HG03060 (cell line): ENCODE measurements at regions not wholly inside any gene's neighbourhood (a gene's known extent, or its start where the extent isn't known, plus 50 kb on each side); places are given as distances from the start of the nearest gene placed in this dataset.

Experiments
- ATAC-seq: cut with Tn5 transposase; IDR thresholded peaks from one replicate; pipeline ENCODE4 v1.9.1; 2021; ENCODE audit warnings: low read depth, moderate number of reproducible peaks; ENCODE audit not compliant: unreplicated experiment

- ATAC-seq: no peak
Observed at GRCh38 chr2:3138621-3139020, 239.0 kb downstream of the EIPR1 start.

GRCh38 chr2:3137651-3138300 is 239.8 kb downstream of the EIPR1 start:
- no peak for ATAC-seq

- ATAC-seq: no peak
Observed at GRCh38 chr2:3135676-3136075, 241.9 kb downstream of the EIPR1 start.

GRCh38 chr2:3134026-3134571 is 243.5 kb downstream of the EIPR1 start:
- no peak for ATAC-seq

DNA sequence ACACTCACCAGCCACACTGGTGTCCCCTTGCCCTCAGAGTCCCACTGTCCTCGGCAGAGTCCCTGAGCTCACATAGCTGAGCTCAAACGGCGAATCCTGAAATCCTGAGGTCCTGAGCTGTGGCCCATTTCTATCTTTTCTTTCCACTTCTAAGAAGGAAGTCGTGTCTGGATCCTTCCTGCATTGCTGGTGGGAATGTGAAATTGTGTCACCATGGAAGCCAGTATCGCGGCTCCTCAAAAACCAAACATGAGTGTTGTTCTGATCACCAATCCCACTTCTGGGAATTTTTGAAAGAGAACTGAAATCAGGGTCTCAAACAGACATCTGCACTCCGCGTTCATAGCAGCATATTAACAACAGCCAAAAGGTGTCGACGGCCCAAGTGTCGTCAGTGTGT is 244.7 kb downstream of the EIPR1 start:
- ATAC-seq: no peak

- no peak for ATAC-seq
Observed at GRCh38 chr2:3132466-3132865, 245.2 kb downstream of the EIPR1 start.

- ATAC-seq: no peak
Observed at GRCh38 chr2:3131636-3132326, 245.8 kb downstream of the EIPR1 start.

- ATAC-seq: no peak
Observed at GRCh38 chr2:3130889-3131635, 246.6 kb downstream of the EIPR1 start.

- ATAC-seq: no peak
Observed at GRCh38 chr2:3130444-3130843, 247.2 kb downstream of the EIPR1 start.

DNA sequence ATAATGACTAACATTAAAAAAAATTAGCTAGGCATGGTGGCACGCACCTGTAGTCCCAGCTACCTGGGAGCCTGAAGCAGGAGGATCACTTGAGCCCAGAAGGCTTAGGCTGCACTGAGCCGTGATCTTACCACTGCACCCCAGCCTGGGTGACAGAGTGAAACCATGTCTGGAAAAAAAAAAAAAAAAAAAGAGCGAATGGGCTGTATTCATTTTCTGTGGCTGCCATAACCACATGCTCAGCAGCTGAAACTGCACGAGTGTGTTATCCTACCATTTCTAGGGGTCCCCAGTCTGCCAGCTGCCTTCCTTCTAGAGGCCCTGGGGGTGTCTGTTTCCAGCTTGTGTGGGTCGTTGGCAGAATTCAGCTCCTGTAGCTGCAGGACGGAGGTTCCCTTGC is 247.8 kb downstream of the EIPR1 start:
- ATAC-seq: no peak

DNA sequence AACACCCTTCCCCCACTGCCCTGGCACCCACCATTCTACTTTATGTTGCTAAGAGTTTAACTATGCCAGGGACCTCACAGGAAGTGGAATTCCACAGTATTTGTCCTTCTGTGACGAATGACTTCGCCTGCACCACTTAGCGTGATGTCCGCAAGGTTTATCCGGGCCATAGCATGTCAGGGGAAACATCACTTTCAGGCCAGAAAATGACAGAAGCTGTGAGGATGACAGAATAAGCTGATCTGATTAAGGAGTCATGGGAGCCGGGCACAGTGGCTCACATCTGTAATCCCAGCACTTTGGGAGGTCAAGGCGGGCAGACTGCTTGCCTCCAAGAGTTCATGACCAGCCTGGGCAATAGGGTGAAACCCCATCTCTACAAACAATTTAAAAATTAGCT is 248.8 kb downstream of the EIPR1 start:
- no peak for ATAC-seq

GRCh38 chr2:3127710-3128109 is 249.9 kb downstream of the EIPR1 start:
- no peak for ATAC-seq

GRCh38 chr2:3126911-3127621 is 250.6 kb downstream of the EIPR1 start:
- no peak for ATAC-seq

- ATAC-seq: no peak
Observed at GRCh38 chr2:3126171-3126910, 251.3 kb downstream of the EIPR1 start.

GRCh38 chr2:3125761-3126130 is 251.9 kb downstream of the EIPR1 start:
- ATAC-seq: no peak

DNA sequence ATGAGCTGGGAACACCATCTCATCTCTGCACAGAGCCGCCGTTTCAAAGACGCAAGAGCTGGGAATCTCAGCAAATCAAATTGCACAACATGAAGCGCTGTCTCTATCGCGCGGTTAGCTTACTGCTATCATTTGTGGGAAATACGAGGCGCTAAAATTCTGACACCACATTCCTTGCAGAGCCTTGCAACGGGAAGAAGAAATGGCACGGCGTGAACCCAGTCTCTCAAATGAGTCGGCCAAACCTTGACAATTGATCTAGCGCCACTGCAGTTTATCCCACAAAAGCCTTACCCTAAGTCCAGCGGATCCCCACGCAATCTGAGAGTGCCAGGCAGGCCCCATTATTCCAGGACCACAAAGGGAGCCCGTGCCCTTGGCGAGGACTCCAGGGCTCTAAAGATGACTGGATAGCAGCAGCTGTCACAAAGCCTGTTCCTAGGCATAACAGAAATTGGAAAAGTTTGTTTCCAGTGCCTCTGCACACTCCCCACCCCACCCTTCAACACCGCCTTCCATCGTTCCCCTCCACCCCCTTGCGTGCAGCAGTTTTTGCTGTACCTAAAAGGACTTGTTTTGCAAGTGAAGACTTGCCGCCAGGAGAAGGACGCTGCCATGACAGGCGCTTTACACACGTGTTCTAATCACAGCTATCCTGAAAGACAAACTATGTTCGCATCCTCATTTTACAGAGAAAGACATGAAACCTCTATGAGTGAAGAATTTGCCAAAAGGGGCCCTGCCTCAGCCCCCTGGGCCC is 252.4 kb downstream of the EIPR1 start:
- no peak for ATAC-seq

- no peak for ATAC-seq
Observed at GRCh38 chr2:3122525-3122924, 255.1 kb downstream of the EIPR1 start.

- ATAC-seq: no peak
Observed at GRCh38 chr2:3121601-3122000, 256.0 kb downstream of the EIPR1 start.

DNA sequence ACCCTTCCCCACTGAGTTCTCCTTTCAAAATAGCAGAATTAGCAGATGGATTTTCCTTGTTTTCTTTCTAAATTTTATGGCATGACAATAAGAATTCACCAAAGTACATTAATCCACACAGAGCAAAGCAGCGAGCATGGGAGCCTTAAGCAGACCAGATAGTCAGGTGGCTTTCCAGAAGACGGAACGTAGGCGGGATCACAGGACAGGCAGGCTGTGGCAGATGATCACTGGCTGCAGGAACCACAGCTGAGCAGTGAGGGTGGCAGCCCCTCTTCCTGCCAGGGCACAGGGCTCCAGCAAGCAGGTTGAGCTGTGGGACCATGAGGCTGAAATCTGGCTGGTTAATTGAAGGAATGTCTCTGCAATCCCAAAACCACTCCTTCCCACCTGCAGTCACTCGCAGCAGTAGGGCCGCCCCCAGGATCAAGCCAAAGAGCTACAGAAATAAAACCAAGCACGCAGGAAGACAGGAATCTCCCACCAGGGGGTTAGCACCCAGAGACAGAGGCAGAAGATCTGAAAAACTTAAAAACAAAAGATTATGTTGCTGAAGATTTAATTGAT is 259.9 kb downstream of the EIPR1 start:
- ATAC-seq: no peak
